Esophagus muscularis mucosa (tissue), 4 donors: ENCODE measurements at regions not wholly inside any gene's neighbourhood (a gene's known extent, or its start where the extent isn't known, plus 50 kb on each side); places are given as distances from the start of the nearest gene placed in this dataset.

ENCODE experiments used
- EP300 ChIP-seq: sonication (generic); formaldehyde crosslinking; IDR thresholded peaks from one replicate; pipeline ENCODE4 v1.6.1; 2017; ENCODE audit warnings: antibody characterized with exemption
- POLR2AphosphoS5 ChIP-seq, 2 donors: sonication (generic); formaldehyde crosslinking; IDR thresholded peaks; one replicate each; pipeline ENCODE4 v1.6.1; 2017; ENCODE audit warnings: antibody characterized with exemption in 2 of 2
- TF ChIP-seq, protein P1 (sequence below), 3 experiments: fragments of 200-600 bp in 2 of 3; fragments of 450-650 bp in 1 of 3; sonication (generic) in 2 of 3; IDR thresholded peaks; one replicate each; pipeline ENCODE4 v1.5.1; 2017 to 2019; ENCODE audit warnings: antibody characterized with exemption in 3 of 3, mild to moderate bottlenecking in 2 of 3, moderate library complexity in 1 of 3

GRCh38 chr20:17061715-17062114 is 165.1 kb upstream of the PCSK2 start:
- TF ChIP-seq, protein P1, sequence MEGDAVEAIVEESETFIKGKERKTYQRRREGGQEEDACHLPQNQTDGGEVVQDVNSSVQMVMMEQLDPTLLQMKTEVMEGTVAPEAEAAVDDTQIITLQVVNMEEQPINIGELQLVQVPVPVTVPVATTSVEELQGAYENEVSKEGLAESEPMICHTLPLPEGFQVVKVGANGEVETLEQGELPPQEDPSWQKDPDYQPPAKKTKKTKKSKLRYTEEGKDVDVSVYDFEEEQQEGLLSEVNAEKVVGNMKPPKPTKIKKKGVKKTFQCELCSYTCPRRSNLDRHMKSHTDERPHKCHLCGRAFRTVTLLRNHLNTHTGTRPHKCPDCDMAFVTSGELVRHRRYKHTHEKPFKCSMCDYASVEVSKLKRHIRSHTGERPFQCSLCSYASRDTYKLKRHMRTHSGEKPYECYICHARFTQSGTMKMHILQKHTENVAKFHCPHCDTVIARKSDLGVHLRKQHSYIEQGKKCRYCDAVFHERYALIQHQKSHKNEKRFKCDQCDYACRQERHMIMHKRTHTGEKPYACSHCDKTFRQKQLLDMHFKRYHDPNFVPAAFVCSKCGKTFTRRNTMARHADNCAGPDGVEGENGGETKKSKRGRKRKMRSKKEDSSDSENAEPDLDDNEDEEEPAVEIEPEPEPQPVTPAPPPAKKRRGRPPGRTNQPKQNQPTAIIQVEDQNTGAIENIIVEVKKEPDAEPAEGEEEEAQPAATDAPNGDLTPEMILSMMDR (IDR thresholded peaks at IDR 0.05), result no peak
- TF ChIP-seq EP300, result no peak
- no peak for TF ChIP-seq POLR2AphosphoS5 (IDR thresholded peaks at IDR 0.05)
